ENCODE measurements at regions not wholly inside any gene's neighbourhood (a gene's known extent, or its start where the extent isn't known, plus 50 kb on each side); places are given as distances from the start of the nearest gene placed in this dataset.

- no peak for DNase-seq
These were observed 348.5 kb upstream of the ROBO1 start for GRCh38 chr3:80116281-80116680.

- DNase-seq: no peak
These were observed 346.9 kb upstream of the ROBO1 start for GRCh38 chr3:80114694-80115093.

- no peak for DNase-seq
These were observed 345.5 kb upstream of the ROBO1 start for GRCh38 chr3:80113331-80113730.

GRCh38 chr3:80099559-80100066 is 331.8 kb upstream of the ROBO1 start:
- no peak for DNase-seq

GRCh38 chr3:80097674-80098073 is 329.9 kb upstream of the ROBO1 start:
- DNase-seq: no peak

GRCh38 chr3:80096909-80097308 is 329.1 kb upstream of the ROBO1 start:
- DNase-seq: no peak

GRCh38 chr3:80094589-80094988 is 326.8 kb upstream of the ROBO1 start:
- DNase-seq: no peak

GRCh38 chr3:80087767-80088166 is 320.0 kb upstream of the ROBO1 start:
- DNase-seq: no peak

GRCh38 chr3:80086426-80086825 is 318.6 kb upstream of the ROBO1 start:
- no peak for DNase-seq

- DNase-seq: no peak
These were observed 312.1 kb upstream of the ROBO1 start for GRCh38 chr3:80079886-80080285.

- DNase-seq: no peak
These were observed 300.7 kb upstream of the ROBO1 start for GRCh38 chr3:80068459-80068858.

- DNase-seq: no peak
These were observed 295.7 kb upstream of the ROBO1 start for GRCh38 chr3:80063535-80063934.

- DNase-seq: no peak
These were observed 292.9 kb upstream of the ROBO1 start for GRCh38 chr3:80060664-80061063.

- no peak for DNase-seq
These were observed 287.5 kb upstream of the ROBO1 start for GRCh38 chr3:80055306-80055705.

GRCh38 chr3:80052271-80052670 is 284.5 kb upstream of the ROBO1 start:
- no peak for DNase-seq

- no peak for DNase-seq
These were observed 283.8 kb upstream of the ROBO1 start for GRCh38 chr3:80051602-80051962.

GRCh38 chr3:80050826-80051601 is 283.2 kb upstream of the ROBO1 start:
- no peak for DNase-seq

GRCh38 chr3:80043226-80043625 is 275.4 kb upstream of the ROBO1 start:
- DNase-seq: no peak

- no peak for DNase-seq
These were observed 272.3 kb upstream of the ROBO1 start for GRCh38 chr3:80040067-80040466.

GRCh38 chr3:80036176-80036575 is 268.4 kb upstream of the ROBO1 start:
- DNase-seq: no peak

- DNase-seq: no peak
These were observed 267.2 kb upstream of the ROBO1 start for GRCh38 chr3:80035021-80035420.

GRCh38 chr3:80023010-80023409 is 255.2 kb upstream of the ROBO1 start:
- no peak for DNase-seq

GRCh38 chr3:80018375-80018774 is 250.6 kb upstream of the ROBO1 start:
- DNase-seq: no peak

- DNase-seq: no peak
These were observed 249.6 kb upstream of the ROBO1 start for GRCh38 chr3:80017369-80017768.

- no peak for DNase-seq
These were observed 246.8 kb upstream of the ROBO1 start for GRCh38 chr3:80014576-80014975.
